GDM1 (cell line): ENCODE measurements at regions not wholly inside any gene's neighbourhood (a gene's known extent, or its start where the extent isn't known, plus 50 kb on each side); places are given as distances from the start of the nearest gene placed in this dataset.
"Not testable (repeated sequence)": the region's sequence is repeated elsewhere in the genome, so short reads cannot be mapped to it uniquely, and the experiment has no call there.

Experiments used
- DNase-seq: peaks from one replicate; lab custom pipeline; 2025; lab: John Stamatoyannopoulos, UW

DNA sequence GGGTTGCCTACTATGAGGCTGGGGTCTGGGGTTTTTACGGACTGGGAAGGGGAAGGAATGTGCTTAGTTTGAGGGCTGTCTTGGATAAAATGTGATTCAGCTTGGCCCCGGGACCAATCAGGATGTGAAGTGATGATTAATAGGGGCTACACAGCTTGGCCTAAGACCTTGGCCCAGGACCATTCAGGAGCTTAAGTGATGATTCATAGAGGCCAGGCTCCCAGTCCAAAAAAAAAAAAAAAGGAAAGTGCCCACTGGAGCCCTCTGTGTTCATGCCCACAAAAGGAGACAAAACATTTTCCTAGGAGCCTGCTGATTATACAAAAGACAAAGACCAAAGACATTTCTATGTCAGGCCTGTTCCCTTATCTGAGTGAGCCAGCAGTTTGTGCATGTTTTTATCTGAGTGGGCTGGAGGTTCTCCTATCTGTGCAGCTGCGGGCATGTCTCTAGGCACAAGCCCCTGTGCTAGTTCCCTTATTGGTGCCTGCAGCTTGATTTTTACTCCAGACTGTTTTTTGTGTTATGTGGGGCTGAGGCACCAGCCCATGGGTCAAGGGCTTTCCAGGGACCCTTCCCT is 898.2 kb upstream of the GOT2 start:
- no peak for DNase-seq

GRCh38 chr16:59624381-59624780 is 890.3 kb upstream of the GOT2 start:
- DNase-seq: not testable (repeated sequence)

DNA sequence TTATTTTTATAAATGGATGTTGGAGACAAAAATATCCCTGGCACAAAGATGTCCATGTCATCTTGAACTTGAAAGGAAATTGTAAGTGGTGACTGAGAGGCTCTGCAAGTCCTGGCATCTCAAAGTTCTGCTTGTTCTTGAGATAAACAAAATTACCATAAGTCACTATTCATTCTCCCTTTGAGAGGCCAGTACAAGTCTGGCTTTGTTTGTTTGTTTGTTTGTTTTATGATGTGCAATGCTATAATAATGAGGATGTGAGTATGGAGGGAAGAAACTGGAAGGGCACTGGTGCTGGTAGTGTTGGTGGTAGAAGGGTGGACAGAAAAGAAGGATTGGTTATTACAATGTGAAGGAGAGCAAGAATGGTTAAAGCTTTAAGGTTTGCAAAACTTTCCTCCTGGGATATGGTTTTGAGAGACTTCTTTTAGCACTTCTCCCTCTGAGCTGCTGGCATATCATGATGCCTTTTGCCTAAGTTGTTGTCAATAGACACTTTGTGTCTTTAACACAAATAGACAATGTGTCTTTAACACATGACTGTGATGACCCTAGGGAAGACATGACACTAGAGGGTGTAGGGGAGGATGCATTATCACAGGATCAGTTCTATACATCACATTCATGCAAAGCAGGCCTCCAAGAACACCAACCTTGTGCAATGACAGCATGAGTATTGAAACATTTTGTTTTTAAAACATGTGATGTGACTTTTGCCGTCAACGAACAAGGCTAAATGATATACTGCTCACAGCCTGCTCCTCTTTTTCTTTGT is 880.5 kb upstream of the GOT2 start:
- DNase-seq: no peak

DNA sequence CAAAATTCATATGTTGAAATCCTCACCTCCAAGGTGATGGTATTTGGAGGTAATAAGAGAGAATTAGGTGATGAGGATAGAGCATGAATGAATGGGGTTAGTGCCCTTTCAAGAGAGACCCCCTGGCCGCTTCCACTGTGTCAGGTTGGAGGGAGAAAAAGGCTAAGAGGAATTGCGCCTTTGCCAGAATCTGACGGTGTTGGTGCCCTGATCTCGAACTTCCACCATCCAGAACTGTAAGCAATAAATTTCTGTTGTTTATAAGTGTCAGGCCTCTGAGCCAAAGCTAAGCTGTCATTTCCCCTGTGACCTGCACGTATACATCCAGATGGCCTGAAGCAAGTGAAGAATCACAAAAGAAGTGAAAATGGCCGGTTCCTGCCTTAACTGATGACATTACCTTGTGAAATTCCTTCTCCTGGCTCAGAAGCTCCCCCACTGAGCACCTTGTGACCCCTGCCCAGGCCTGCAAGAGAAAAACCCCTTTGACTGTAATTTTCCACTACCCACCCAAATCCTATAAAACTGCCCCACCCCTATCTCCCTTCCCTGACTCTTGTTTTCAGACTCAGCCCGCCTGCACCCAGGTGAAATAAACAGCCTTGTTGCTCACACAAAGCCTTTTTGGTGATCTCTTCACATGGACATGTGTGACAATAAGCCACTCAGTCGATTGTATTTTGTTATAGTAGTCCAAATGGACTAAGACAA is 878.9 kb upstream of the GOT2 start:
- not testable (repeated sequence) for DNase-seq

DNA sequence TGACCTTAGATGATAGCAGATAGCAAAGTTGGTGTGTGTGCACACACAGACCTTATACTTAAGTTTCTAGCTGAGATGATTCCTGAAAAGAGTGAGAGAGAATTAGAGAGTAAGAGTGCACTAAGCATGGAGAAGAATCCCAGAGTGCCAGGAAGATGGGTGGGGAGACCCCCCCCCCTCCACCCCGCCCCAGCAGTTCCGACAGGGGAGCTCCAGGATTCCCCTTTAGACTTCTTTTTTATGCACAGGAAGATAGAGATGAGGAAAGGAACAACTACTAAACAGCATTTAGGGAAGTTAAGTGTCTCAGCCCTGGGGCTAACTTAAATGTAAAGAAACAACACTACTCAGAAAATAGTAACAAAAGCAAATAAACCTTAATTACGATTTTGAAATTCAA is 878.0 kb upstream of the GOT2 start:
- no peak for DNase-seq

DNA sequence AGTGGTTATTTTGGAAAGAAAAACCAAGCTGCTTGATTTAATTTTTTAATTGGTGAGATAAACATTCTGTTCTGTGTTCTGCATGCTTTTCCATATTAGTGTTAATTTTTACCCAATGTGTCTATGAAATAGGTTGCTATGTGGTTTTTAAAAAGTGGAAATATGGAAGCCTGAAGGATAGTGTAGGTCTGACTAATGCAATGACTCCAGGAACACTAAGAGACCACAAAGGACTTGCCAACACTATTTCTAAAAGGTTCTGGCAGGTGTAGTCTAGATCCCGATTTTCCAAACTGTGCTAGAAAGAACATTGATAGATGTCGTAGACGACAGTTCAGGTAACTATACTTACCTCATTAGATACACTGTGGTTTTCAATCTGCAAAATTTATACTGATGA is 877.4 kb upstream of the GOT2 start:
- no peak for DNase-seq

GRCh38 chr16:59605706-59606105 is 871.6 kb upstream of the GOT2 start:
- DNase-seq: no peak

DNA sequence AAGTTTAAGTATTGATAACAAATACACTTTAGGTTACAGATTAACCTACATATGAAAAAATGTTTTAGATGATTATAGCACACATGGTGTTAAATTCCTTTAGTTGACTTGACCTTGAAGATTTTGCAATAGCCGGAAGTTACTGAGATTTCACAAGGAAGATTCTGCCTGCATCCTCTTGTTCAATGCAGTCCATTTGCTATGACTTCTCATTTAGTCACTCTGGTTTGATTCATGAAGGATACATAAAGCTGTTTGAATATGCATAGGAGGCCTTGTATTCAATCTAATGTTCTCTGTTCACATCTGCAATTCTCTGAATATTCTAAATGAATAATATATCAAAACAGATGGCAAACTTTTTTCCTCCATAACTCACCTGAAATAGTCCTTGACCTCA is 870.2 kb upstream of the GOT2 start:
- DNase-seq: no peak

DNA sequence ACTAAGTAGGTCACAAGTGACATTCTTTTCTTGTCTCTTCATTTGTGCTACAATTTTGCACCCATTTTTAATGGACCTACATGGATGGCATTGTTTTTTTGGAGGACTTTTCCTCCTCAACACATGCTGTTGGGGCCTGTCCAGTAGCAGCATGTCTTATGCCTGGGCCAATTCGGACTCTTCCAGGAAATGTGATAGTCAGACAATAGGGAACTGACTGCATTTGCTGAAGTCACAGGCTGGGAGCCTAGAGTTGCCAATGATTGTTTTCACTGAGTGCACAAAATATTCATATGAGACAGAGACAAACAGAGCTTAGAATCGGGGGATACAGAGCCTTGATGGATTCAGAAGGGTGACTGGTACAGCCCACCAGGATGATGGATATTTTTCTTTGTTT is 867.3 kb upstream of the GOT2 start:
- DNase-seq: no peak

DNA sequence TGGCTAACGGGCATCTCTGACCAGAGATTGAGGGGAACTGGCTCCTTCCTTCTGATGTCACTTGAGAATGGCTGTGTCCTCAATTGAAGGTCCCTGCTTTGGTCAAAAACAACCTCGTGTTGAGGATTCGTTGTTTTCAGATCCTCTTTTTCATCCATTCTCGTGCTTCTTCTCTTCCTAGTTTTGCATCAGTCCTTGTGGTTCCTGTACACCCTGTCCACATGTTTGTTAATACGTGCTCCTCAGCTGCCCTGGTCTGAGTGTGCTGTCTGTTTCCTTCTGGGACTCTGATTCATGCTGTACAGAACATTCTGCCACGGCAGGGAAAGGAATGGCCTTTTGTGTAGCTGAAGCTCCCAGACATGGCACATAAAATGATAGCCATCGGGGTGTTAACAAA is 863.2 kb upstream of the GOT2 start:
- no peak for DNase-seq

DNA sequence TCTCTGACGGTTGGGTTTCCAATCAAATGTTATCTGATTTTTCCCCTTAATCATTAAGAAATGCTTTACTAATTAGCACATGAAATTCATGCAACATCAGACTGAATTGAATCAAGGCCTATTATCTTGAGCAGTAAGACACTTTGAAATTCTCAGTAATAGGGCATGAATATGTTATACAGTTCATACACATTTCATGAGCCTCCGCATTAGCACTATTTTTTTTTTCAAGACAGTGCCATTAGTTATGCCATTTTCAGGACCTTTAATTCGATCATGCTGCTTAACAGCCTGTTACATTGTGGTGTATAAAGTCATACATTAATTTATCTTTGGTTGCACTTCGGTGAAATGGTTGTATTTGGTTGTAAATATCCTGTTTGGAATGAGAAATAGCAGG is 862.6 kb upstream of the GOT2 start:
- no peak for DNase-seq

DNA sequence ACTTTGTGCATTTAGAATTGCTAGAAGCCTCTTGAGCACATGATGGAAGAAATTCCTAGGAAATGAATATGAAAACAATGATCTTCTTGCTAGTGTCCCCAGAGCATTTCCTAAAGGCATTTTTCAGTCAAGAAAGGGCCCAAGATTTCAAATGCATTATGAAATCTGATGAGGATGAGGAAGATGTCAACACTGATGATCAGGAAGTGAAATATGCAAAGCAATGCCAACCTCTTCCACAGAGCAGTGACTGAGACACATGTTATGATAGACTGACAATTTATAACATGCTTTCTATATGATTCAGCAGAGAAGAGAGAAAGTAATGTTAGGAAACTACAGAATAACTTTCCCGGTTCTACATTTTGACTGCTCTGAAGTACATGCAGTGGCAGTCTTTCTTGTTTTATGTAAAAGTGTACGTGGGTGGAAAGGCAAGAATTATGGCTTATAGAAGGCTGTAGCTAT is 859.1 kb upstream of the GOT2 start:
- DNase-seq: no peak

DNA sequence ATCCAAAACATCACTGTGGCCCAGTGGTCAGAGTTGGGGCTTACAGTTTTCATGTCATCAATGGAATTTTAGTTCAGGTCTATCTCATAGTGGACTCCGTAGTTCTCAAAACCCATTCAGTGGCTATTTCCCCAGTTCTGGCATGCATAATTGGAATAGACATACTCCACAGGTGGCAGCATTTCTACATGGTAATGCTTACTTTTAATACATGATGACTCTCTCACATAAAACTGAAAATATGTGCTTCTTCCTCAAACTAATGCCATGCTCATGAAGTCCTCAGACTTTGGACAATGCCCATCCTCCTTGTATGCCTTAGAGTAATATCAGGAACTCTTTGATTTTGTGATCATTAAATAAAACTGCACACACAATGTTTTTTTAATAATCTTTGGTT is 857.4 kb upstream of the GOT2 start:
- no peak for DNase-seq

- DNase-seq: no peak
Measured at GRCh38 chr16:59590845-59591244, 856.7 kb upstream of the GOT2 start.

DNA sequence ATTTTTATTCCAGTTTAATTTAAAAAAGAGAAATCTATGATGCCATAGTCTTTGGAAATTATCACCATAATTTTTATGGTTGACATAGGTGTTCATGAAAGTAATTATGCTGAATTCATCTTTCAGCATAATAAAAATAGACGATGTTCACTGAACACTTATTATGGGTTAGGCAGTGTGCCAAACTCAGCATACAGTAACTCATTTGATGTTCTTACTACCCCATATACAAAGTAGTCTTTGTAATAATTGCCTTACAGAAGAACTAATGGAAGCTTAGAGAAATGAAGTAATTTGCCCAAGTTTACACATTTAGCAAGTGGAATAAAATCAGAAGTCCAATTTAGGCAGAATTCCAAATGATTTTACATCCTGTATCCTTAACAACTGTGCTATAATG is 852.2 kb upstream of the GOT2 start:
- DNase-seq: no peak

GRCh38 chr16:59574296-59574695 is 840.2 kb upstream of the GOT2 start:
- DNase-seq: no peak

- DNase-seq: no peak
Measured at GRCh38 chr16:59573528-59574271, 839.6 kb upstream of the GOT2 start.

- no peak for DNase-seq
Measured at GRCh38 chr16:59567496-59567895, 833.4 kb upstream of the GOT2 start.

GRCh38 chr16:59566446-59566845 is 832.3 kb upstream of the GOT2 start:
- DNase-seq: no peak

DNA sequence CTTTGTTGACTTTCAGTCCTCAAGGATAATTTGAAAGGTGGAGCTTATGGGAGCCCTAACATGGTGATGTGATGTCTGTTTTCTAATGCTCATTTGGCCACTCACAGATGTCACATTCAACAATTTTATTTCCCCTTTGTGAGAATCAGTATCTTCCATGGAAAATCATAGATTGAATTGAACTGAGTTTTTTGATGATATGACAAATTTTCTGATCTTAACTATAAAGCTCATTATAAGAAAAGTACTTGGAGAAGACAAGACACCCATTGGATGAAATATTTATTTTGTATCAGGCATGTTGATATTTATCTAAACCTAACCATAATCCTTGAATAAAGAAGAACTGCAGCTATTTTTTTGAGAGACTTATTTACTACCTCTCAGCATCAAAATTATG is 824.6 kb upstream of the GOT2 start:
- DNase-seq: no peak

DNA sequence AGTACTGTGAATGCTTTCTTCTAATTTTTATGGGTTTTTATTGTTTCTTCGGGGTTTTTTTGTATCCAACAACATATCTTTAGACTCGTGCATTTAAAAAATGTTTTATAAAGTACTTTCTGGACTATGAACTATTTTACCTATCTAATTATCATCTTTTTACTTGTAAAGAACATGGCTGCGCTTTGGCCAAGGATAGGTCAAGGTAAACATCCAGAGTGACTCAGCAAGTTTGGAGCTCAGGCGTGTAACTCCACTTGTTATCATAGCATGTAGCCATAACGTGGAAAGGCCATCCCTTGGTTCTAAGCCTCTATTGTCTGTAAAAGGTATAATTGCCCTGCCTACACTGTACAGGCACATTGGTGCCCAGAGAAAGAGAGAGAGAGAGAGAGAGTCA is 818.0 kb upstream of the GOT2 start:
- DNase-seq: no peak

- no peak for DNase-seq
Measured at GRCh38 chr16:59545721-59546120, 811.6 kb upstream of the GOT2 start.

- no peak for DNase-seq
Measured at GRCh38 chr16:59543641-59544040, 809.5 kb upstream of the GOT2 start.
